ENCODE measurements at regions not wholly inside any gene's neighbourhood (a gene's known extent, or its start where the extent isn't known, plus 50 kb on each side); places are given as distances from the start of the nearest gene placed in this dataset.

- no peaks in the 10 kb centered on the region for H3K36me3 ChIP-seq (ENCODE audit: control insufficient read depth in 5 of 5, insufficient read depth in 5 of 5, low read length in 5 of 5)
- H3K27me3 ChIP-seq (ENCODE audit: control insufficient read depth in 5 of 5, insufficient read depth in 4 of 5, low read length in 5 of 5) = peaks cover 7 to 29% (median 17%) of the 10 kb centered on the region in 5 donors
Observed at GRCh38 chr18:78810706-78811105, 168.9 kb upstream of the SALL3 start.

GRCh38 chr18:78812067-78812466 is 167.6 kb upstream of the SALL3 start:
- Histone ChIP-seq H3K9ac (ENCODE audit: low read length in 5 of 5) (no peak overlapping the region), H3K9me3 (ENCODE audit: control insufficient read depth in 5 of 5, low read length in 5 of 5) (peaks cover 0 to 6% (median 0%) of the 10 kb centered on the region in 5 donors), H3K36me3 (ENCODE audit: control insufficient read depth in 5 of 5, insufficient read depth in 5 of 5, low read length in 5 of 5) (no peaks in the 10 kb centered on the region), H3K4me3 (ENCODE audit: low read depth in 1 of 5, low read length in 5 of 5) (no peak overlapping the region), H3K4me1 (ENCODE audit: control insufficient read depth in 5 of 5, insufficient read depth in 5 of 5, low read length in 5 of 5) (no peaks in the 10 kb centered on the region), H3K27ac (ENCODE audit: low read depth, low read length) (no peak overlapping the region), H3K27me3 (ENCODE audit: control insufficient read depth in 5 of 5, insufficient read depth in 4 of 5, low read length in 5 of 5) (peaks cover 13 to 31% (median 21%) of the 10 kb centered on the region in 5 donors)

More at GRCh38 chr18:78810706-78811105, 168.9 kb upstream of the SALL3 start:
- Histone ChIP-seq H3K9me3 (ENCODE audit: control insufficient read depth in 5 of 5, low read length in 5 of 5) (peaks cover 0 to 6% (median 0%) of the 10 kb centered on the region in 5 donors), H3K4me1 (ENCODE audit: control insufficient read depth in 5 of 5, insufficient read depth in 5 of 5, low read length in 5 of 5) (no peaks in the 10 kb centered on the region), H3K27ac (ENCODE audit: low read depth, low read length) (no peak overlapping the region), H3K4me3 (ENCODE audit: low read depth in 1 of 5, low read length in 5 of 5) (no peak overlapping the region), H3K9ac (ENCODE audit: low read length in 5 of 5) (no peak overlapping the region)

DNA sequence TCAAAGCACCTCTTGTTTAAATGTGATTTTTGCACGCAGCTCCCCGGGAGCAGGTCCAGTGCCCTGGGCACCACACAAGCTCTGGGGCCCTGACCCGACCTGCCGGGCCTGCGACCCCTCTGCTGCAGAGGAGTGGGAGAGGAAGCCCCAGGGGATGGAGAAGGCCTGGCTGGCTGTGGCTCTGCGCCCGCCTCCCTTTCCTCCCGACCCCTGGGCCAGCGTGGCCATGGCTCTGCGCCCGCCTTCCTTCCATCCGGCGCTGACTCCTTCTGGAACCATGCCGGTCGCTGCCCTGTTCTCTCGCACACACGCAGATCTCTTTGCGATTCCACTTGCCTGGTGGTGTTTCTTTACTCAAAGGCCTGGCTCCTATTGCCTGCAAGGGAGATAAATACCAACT is 166.5 kb upstream of the SALL3 start:
- Histone ChIP-seq H3K9me3 (ENCODE audit: control insufficient read depth in 5 of 5, low read length in 5 of 5) (peaks cover 0 to 6% (median 0%) of the 10 kb centered on the region in 5 donors), H3K27ac (ENCODE audit: low read depth, low read length) (no peak overlapping the region)

DNA sequence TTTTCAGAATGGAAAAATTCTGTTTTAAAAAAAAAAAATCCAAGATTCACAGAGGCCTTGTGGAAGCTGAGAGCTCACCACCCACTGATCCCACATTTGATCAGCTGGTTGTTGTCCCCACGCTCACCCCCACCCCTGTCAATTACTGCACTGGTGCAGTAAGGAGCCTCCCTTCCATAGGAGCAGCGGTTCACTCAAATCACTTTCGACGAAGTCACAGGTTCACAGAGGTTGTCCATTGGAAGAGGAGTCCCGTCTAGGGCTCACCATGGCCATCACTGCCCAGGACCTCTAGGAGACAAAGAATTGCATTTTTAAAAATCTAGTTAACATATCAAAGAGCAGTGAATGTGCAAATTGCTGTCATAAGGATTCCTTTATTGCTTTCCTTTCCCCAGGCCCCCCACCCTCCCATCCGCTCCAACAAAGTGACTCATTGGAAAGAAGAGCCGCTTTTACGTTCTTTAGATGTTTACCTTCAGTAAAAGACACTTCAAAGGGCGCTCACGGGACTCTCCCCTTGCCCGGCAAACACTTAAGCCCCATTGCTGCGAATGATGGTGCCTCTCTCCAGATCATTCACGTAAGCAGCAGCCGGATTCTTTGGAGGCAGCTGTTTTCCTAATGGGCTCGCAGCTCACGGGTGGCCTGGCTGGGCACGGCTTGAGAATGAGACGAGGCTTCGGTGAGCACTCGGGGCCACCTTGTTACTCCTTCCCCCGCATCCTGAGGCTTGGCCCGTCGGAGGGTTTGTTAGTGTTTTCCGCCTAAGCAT is 165.5 kb upstream of the SALL3 start:
- Histone ChIP-seq H3K9me3 (ENCODE audit: control insufficient read depth in 5 of 5, low read length in 5 of 5) (peaks cover 0 to 6% (median 0%) of the 10 kb centered on the region in 5 donors), H3K27ac (ENCODE audit: low read depth, low read length) (no peak overlapping the region), H3K27me3 (ENCODE audit: control insufficient read depth in 5 of 5, insufficient read depth in 4 of 5, low read length in 5 of 5) (peaks cover 17 to 35% (median 21%) of the 10 kb centered on the region in 5 donors), H3K4me1 (ENCODE audit: control insufficient read depth in 5 of 5, insufficient read depth in 5 of 5, low read length in 5 of 5) (no peaks in the 10 kb centered on the region), H3K36me3 (ENCODE audit: control insufficient read depth in 5 of 5, insufficient read depth in 5 of 5, low read length in 5 of 5) (no peaks in the 10 kb centered on the region), H3K4me3 (ENCODE audit: low read depth in 1 of 5, low read length in 5 of 5) (no peak overlapping the region), H3K9ac (ENCODE audit: low read length in 5 of 5) (no peak overlapping the region)

More for the DNA sequence above, 166.5 kb upstream of the SALL3 start:
- Histone ChIP-seq H3K36me3 (ENCODE audit: control insufficient read depth in 5 of 5, insufficient read depth in 5 of 5, low read length in 5 of 5) (no peaks in the 10 kb centered on the region), H3K9ac (ENCODE audit: low read length in 5 of 5) (no peak overlapping the region), H3K4me3 (ENCODE audit: low read depth in 1 of 5, low read length in 5 of 5) (no peak overlapping the region), H3K4me1 (ENCODE audit: control insufficient read depth in 5 of 5, insufficient read depth in 5 of 5, low read length in 5 of 5) (no peaks in the 10 kb centered on the region), H3K27me3 (ENCODE audit: control insufficient read depth in 5 of 5, insufficient read depth in 4 of 5, low read length in 5 of 5) (peaks cover 13 to 31% (median 21%) of the 10 kb centered on the region in 5 donors)

DNA sequence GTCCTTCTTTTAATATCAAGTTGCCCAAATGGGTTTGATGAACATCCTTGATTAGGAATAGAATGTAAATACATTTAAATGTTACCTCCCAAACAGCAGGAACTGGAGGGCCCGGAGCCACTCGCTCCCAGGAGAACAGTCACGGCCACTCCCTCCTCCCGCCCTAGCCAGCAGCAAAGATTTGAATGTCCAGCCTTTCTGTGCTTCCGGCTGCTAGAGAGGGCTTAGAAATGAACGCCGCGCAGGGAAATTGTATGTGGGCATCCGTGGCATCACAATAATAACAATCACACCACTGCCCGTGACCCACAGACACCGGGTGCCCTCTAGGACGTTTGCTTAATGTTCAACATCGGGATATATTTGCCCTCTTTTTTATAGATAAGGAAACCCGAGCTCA is 164.9 kb upstream of the SALL3 start:
- H3K27me3 ChIP-seq (ENCODE audit: control insufficient read depth in 5 of 5, insufficient read depth in 4 of 5, low read length in 5 of 5) = peaks cover 17 to 35% (median 21%) of the 10 kb centered on the region in 5 donors
- peaks cover 0 to 4% (median 0%) of the 10 kb centered on the region in 5 donors for H3K9me3 ChIP-seq (ENCODE audit: control insufficient read depth in 5 of 5, low read length in 5 of 5)
- H3K9ac ChIP-seq (ENCODE audit: low read length in 5 of 5) = no peak overlapping the region
- no peaks in the 10 kb centered on the region for H3K4me1 ChIP-seq (ENCODE audit: control insufficient read depth in 5 of 5, insufficient read depth in 5 of 5, low read length in 5 of 5)
- H3K4me3 ChIP-seq (ENCODE audit: low read depth in 1 of 5, low read length in 5 of 5) = no peak overlapping the region
- H3K36me3 ChIP-seq (ENCODE audit: control insufficient read depth in 5 of 5, insufficient read depth in 5 of 5, low read length in 5 of 5) = no peaks in the 10 kb centered on the region
- H3K27ac ChIP-seq (ENCODE audit: low read depth, low read length) = no peak overlapping the region

DNA sequence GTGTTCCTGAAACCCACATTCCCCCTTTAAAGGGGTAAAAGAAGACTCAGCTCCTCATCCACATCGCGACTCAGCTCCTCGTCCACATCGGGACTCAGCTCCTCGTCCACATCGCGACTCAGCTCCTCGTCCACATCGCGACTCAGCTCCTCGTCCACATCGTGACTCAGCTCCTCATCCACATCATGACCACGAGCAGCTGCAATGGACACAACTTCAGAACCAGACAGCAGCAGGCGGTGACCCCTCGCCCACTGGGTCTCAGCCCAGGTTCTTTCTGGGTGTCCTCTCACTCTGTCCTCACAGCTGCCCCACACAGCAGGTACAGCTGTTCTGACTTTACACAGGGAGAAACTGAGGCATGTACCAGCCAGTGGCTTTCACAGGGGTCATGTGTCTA is 163.5 kb upstream of the SALL3 start:
- no peak overlapping the region for H3K4me3 ChIP-seq (ENCODE audit: low read depth in 1 of 5, low read length in 5 of 5)
- H3K9ac ChIP-seq (ENCODE audit: low read length in 5 of 5) = no peak overlapping the region
- no peaks in the 10 kb centered on the region for H3K4me1 ChIP-seq (ENCODE audit: control insufficient read depth in 5 of 5, insufficient read depth in 5 of 5, low read length in 5 of 5)
- H3K27ac ChIP-seq (ENCODE audit: low read depth, low read length) = no peak overlapping the region
- no peaks in the 10 kb centered on the region for H3K9me3 ChIP-seq (ENCODE audit: control insufficient read depth in 5 of 5, low read length in 5 of 5)
- H3K36me3 ChIP-seq (ENCODE audit: control insufficient read depth in 5 of 5, insufficient read depth in 5 of 5, low read length in 5 of 5) = no peaks in the 10 kb centered on the region
- peaks cover 17 to 35% (median 21%) of the 10 kb centered on the region in 5 donors for H3K27me3 ChIP-seq (ENCODE audit: control insufficient read depth in 5 of 5, insufficient read depth in 4 of 5, low read length in 5 of 5)

GRCh38 chr18:78816916-78817315 is 162.7 kb upstream of the SALL3 start:
- Histone ChIP-seq H3K27ac (ENCODE audit: low read depth, low read length) (no peak overlapping the region), H3K27me3 (ENCODE audit: control insufficient read depth in 5 of 5, insufficient read depth in 4 of 5, low read length in 5 of 5) (peaks cover 15 to 35% (median 24%) of the 10 kb centered on the region in 5 donors), H3K4me3 (ENCODE audit: low read depth in 1 of 5, low read length in 5 of 5) (no peak overlapping the region), H3K36me3 (ENCODE audit: control insufficient read depth in 5 of 5, insufficient read depth in 5 of 5, low read length in 5 of 5) (no peaks in the 10 kb centered on the region), H3K9ac (ENCODE audit: low read length in 5 of 5) (no peak overlapping the region), H3K9me3 (ENCODE audit: control insufficient read depth in 5 of 5, low read length in 5 of 5) (no peaks in the 10 kb centered on the region), H3K4me1 (ENCODE audit: control insufficient read depth in 5 of 5, insufficient read depth in 5 of 5, low read length in 5 of 5) (no peaks in the 10 kb centered on the region)

GRCh38 chr18:78818495-78818894 is 161.1 kb upstream of the SALL3 start:
- H3K4me3 ChIP-seq (ENCODE audit: low read depth in 1 of 5, low read length in 5 of 5) = no peak overlapping the region
- no peaks in the 10 kb centered on the region for H3K4me1 ChIP-seq (ENCODE audit: control insufficient read depth in 5 of 5, insufficient read depth in 5 of 5, low read length in 5 of 5)
- no peak overlapping the region for H3K27ac ChIP-seq (ENCODE audit: low read depth, low read length)
- H3K9ac ChIP-seq (ENCODE audit: low read length in 5 of 5) = no peak overlapping the region
- H3K27me3 ChIP-seq (ENCODE audit: control insufficient read depth in 5 of 5, insufficient read depth in 4 of 5, low read length in 5 of 5) = peaks cover 12 to 29% (median 23%) of the 10 kb centered on the region in 5 donors
- no peaks in the 10 kb centered on the region for H3K9me3 ChIP-seq (ENCODE audit: control insufficient read depth in 5 of 5, low read length in 5 of 5)
- H3K36me3 ChIP-seq (ENCODE audit: control insufficient read depth in 5 of 5, insufficient read depth in 5 of 5, low read length in 5 of 5) = no peaks in the 10 kb centered on the region

- no peak overlapping the region for H3K9ac ChIP-seq (ENCODE audit: low read length in 5 of 5)
- H3K36me3 ChIP-seq (ENCODE audit: control insufficient read depth in 5 of 5, insufficient read depth in 5 of 5, low read length in 5 of 5) = no peaks in the 10 kb centered on the region
- no peaks in the 10 kb centered on the region for H3K9me3 ChIP-seq (ENCODE audit: control insufficient read depth in 5 of 5, low read length in 5 of 5)
- no peak overlapping the region for H3K4me3 ChIP-seq (ENCODE audit: low read depth in 1 of 5, low read length in 5 of 5)
- no peaks in the 10 kb centered on the region for H3K4me1 ChIP-seq (ENCODE audit: control insufficient read depth in 5 of 5, insufficient read depth in 5 of 5, low read length in 5 of 5)
- H3K27me3 ChIP-seq (ENCODE audit: control insufficient read depth in 5 of 5, insufficient read depth in 4 of 5, low read length in 5 of 5) = peaks cover 8 to 29% (median 19%) of the 10 kb centered on the region in 5 donors
- H3K27ac ChIP-seq (ENCODE audit: low read depth, low read length) = no peak overlapping the region
Observed at GRCh38 chr18:78818961-78819360, 160.7 kb upstream of the SALL3 start.

DNA sequence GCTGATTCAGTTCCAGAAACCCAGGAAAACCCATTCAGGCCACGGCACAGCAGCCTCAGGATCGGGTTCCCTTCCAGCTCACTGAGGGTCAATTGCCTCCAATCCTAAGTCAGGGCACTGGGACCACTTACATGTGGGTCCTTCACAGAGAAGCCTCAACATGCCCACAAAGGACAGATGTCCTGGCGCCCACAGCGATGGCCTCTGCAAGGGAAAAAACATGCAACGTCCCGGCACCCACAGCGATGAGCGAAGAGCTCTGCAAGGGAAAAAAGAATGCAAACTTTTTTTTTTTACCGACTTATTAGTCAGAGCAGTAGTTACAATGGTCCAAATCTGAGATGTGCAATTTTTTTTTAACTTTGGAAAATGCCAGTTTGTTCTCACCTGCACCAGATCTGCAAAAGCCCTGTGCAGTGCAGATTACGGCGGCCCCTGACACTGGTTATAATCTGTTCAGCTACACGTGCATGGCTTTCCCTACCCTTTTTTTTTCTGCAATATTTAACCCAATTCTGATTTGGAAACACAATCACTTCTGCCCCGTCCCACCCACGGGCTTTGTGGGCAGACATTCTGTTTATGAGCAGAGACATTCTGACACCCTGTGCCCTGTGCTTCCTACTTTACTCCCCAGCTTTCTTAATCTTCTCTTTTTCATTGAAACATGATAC is 159.3 kb upstream of the SALL3 start:
- Histone ChIP-seq H3K4me1 (ENCODE audit: control insufficient read depth in 5 of 5, insufficient read depth in 5 of 5, low read length in 5 of 5) (no peaks in the 10 kb centered on the region), H3K4me3 (ENCODE audit: low read depth in 1 of 5, low read length in 5 of 5) (no peak overlapping the region), H3K9ac (ENCODE audit: low read length in 5 of 5) (no peak overlapping the region), H3K27ac (ENCODE audit: low read depth, low read length) (no peak overlapping the region), H3K36me3 (ENCODE audit: control insufficient read depth in 5 of 5, insufficient read depth in 5 of 5, low read length in 5 of 5) (no peaks in the 10 kb centered on the region), H3K27me3 (ENCODE audit: control insufficient read depth in 5 of 5, insufficient read depth in 4 of 5, low read length in 5 of 5) (peaks cover 5 to 26% (median 14%) of the 10 kb centered on the region in 5 donors), H3K9me3 (ENCODE audit: control insufficient read depth in 5 of 5, low read length in 5 of 5) (no peaks in the 10 kb centered on the region)
